Panc1 (cell line): ENCODE measurements at regions not wholly inside any gene's neighbourhood (a gene's known extent, or its start where the extent isn't known, plus 50 kb on each side); places are given as distances from the start of the nearest gene placed in this dataset.
"Not testable (repeated sequence)": the region's sequence is repeated elsewhere in the genome, so short reads cannot be mapped to it uniquely, and the experiment has no call there.

ENCODE experiments used
- ATAC-seq: fragments of 200-7000 bp; cut with Tn5 transposase; 2 replicates; pipeline ENCODE4 v1.9.1; 2020; ENCODE audit warnings: mild to moderate bottlenecking, moderate library complexity
- BruUV-seq: library from RNA; stranded (reverse); fragments of 400-500 nt; replicated peaks from 2 replicates; lab custom pipeline; 2021; lab: Mats Ljungman, UMichigan
- CTCF ChIA-PET: fragments of 300-600 bp; sonication (Branson Sonifier 250); formaldehyde crosslinking; loops from one replicate; lab custom pipeline; 2022; ENCODE audit warnings: antibody characterized with exemption; lab: Charles Lee
- POLR2A ChIA-PET: fragments of 300-600 bp; sonication (Branson Sonifier 250); formaldehyde crosslinking; loops from one replicate; lab custom pipeline; 2022; ENCODE audit warnings: antibody characterized with exemption; lab: Charles Lee
- DNase-seq: peaks from one replicate; pipeline ENCODE4 v3.0.0-alpha.2; 2010; ENCODE audit warnings: low read depth, low spot score
- H3K27ac ChIP-seq: 2 replicates; pipeline ENCODE4 v1.5.1; 2011; ENCODE audit warnings: mild to moderate bottlenecking, low read length, inconsistent platforms
- H3K27me3 ChIP-seq: fragments of 200-500 bp; sonication (Bioruptor generic); 2 replicates; pipeline ENCODE4 v1.6.0; 2014; ENCODE audit warnings: low read length, inconsistent platforms; ENCODE audit not compliant: control insufficient read depth, insufficient read depth
- H3K36me3 ChIP-seq: fragments of 200-500 bp; sonication (Bioruptor generic); 2 replicates; pipeline ENCODE4 v1.5.1; 2014; ENCODE audit warnings: inconsistent platforms, mild to moderate bottlenecking, low read length, moderate library complexity; ENCODE audit not compliant: control insufficient read depth, insufficient read depth
- H3K4me1 ChIP-seq: 2 replicates; pipeline ENCODE4 v1.5.1; 2011; ENCODE audit warnings: inconsistent platforms, mild to moderate bottlenecking, low read length, moderate library complexity; ENCODE audit not compliant: control insufficient read depth, insufficient read depth
- H3K4me3 ChIP-seq, 2 experiments: 2 replicates each; pipeline ENCODE4 v1.5.1; 2011 to 2012; ENCODE audit warnings: low read depth in 2 of 2, low read length in 2 of 2, mild to moderate bottlenecking in 2 of 2, inconsistent platforms in 1 of 2, moderate library complexity in 1 of 2
- H3K9me3 ChIP-seq: fragments of 200-500 bp; sonication (Bioruptor generic); 2 replicates; pipeline ENCODE4 v1.5.1; 2014; ENCODE audit warnings: low read depth, mild to moderate bottlenecking, inconsistent platforms, low read length, moderate library complexity; ENCODE audit not compliant: control insufficient read depth, insufficient read depth
- CTCF ChIP-seq: fragments of 450-650 bp; IDR thresholded peaks from 2 replicates; pipeline ENCODE4 v1.5.1; 2017; ENCODE audit warnings: mild to moderate bottlenecking
- POLR2AphosphoS5 ChIP-seq: IDR thresholded peaks from 2 replicates; pipeline ENCODE4 v1.6.1; 2012; ENCODE audit warnings: mild to moderate bottlenecking, low read depth, low read length, moderate library complexity
- REST ChIP-seq, 2 experiments: IDR thresholded peaks; 2 replicates each; pipeline ENCODE4 v1.6.1; 2011 to 2012; ENCODE audit warnings: low read depth in 2 of 2, control low read depth in 1 of 2, low read length in 1 of 2, mild to moderate bottlenecking in 1 of 2, moderate library complexity in 1 of 2; ENCODE audit not compliant: insufficient read depth in 1 of 2
- SIN3A ChIP-seq: IDR thresholded peaks from 2 replicates; pipeline ENCODE4 v1.6.1; 2012; ENCODE audit warnings: low read depth, mild to moderate bottlenecking, low read length, moderate library complexity, borderline replicate concordance; ENCODE audit not compliant: insufficient read depth
- TCF7L2 ChIP-seq: IDR thresholded peaks from 2 replicates; pipeline ENCODE4 v1.6.1; 2011; ENCODE audit warnings: mild to moderate bottlenecking, low read depth, low read length, inconsistent platforms
- in situ Hi-C: cut with HindIII; loops from 2 replicates; pipeline ENCODE4 v1.10.0; 2016; ENCODE audit warnings: low sequenced_read_pairs, low pct_unique_long_range_greater_than_20kb
- intact Hi-C: fragments of 100-400 bp; cut with micrococcal nuclease; formaldehyde crosslinking; loops from one replicate; pipeline ENCODE4 v1.10.0; 2022; ENCODE audit not compliant: unreplicated experiment

- ChIA-PET CTCF (no interaction called here), POLR2A (no interaction called here)
- in situ Hi-C loops (no loop called here), intact Hi-C loops (no loop called here)
- no peak for DNase-seq
- H3K9me3 ChIP-seq = no peaks in the 10 kb centered on the region
- no peak overlapping the region for H3K27ac ChIP-seq
- TF ChIP-seq POLR2AphosphoS5 (no peak), CTCF (no peak), SIN3A (no peak), REST (IDR thresholded peaks at IDR 0.05; ENCODE audit: insufficient read depth in 1 of 2, low read depth in 2 of 2, low read length in 1 of 2) (no peak), TCF7L2 (no peak)
- H3K4me3 ChIP-seq = no peak overlapping the region
- H3K36me3 ChIP-seq = no peaks in the 10 kb centered on the region
- ATAC-seq = no peak
- no peaks in the 10 kb centered on the region for H3K4me1 ChIP-seq
- H3K27me3 ChIP-seq = no peaks in the 10 kb centered on the region
- no TSS peak for BruUV-seq
These were observed 63.3 kb downstream of the POU4F1 start for GRCh38 chr13:78540058-78540457.

- H3K36me3 ChIP-seq, ATAC-seq, POLR2A ChIA-PET, CTCF ChIA-PET, H3K4me3 ChIP-seq, H3K27me3 ChIP-seq, BruUV-seq, H3K4me1 ChIP-seq, H3K27ac ChIP-seq, H3K9me3 ChIP-seq, DNase-seq, in situ Hi-C loops, intact Hi-C loops: not testable (repeated sequence)
These were observed 77.3 kb downstream of the POU4F1 start for GRCh38 chr13:78526044-78526443.

- H3K4me3 ChIP-seq = no peak overlapping the region
- no TSS peak for BruUV-seq
- no peaks in the 10 kb centered on the region for H3K9me3 ChIP-seq
- no peaks in the 10 kb centered on the region for H3K36me3 ChIP-seq
- ATAC-seq (no peak), DNase-seq (no peak)
- in situ Hi-C loops = no loop called here
- intact Hi-C loops = no loop called here
- no peaks in the 10 kb centered on the region for H3K4me1 ChIP-seq
- H3K27me3 ChIP-seq = no peaks in the 10 kb centered on the region
- TF ChIP-seq SIN3A (no peak), TCF7L2 (no peak), CTCF (no peak), REST (IDR thresholded peaks at IDR 0.05; ENCODE audit: insufficient read depth in 1 of 2, low read depth in 2 of 2, low read length in 1 of 2) (no peak), POLR2AphosphoS5 (no peak)
- POLR2A ChIA-PET = interaction anchor here (0.6 kb wide), 1 partner anchor 16 kb away, joined by 4 read pairs; no protein-coding TSS in a partner anchor
- H3K27ac ChIP-seq = no peak overlapping the region
- CTCF ChIA-PET = no interaction called here
These were observed 78.4 kb downstream of the POU4F1 start for GRCh38 chr13:78524936-78525335.
